Hepatocyte (in vitro differentiated cells): ENCODE measurements at regions not wholly inside any gene's neighbourhood (a gene's known extent, or its start where the extent isn't known, plus 50 kb on each side); places are given as distances from the start of the nearest gene placed in this dataset.

ENCODE experiments used
- DNase-seq: peaks from one replicate; pipeline ENCODE4 v3.0.0-alpha.2; 2016; ENCODE audit warnings: low spot score
- H2AFZ ChIP-seq: fragments of 200-600 bp; sonication (generic); 2 replicates; pipeline ENCODE4 v1.6.0; 2016; ENCODE audit warnings: antibody characterized with exemption, mild to moderate bottlenecking
- H3K27ac ChIP-seq: fragments of 200-600 bp; sonication (generic); 2 replicates; pipeline ENCODE4 v1.5.1; 2016; ENCODE audit warnings: mild to moderate bottlenecking
- H3K27me3 ChIP-seq: fragments of 200-600 bp; sonication (generic); 2 replicates; pipeline ENCODE4 v1.6.1; 2016
- H3K36me3 ChIP-seq: fragments of 200-600 bp; sonication (generic); replicated peaks from 2 replicates; pipeline ENCODE4 v1.5.1; 2016; ENCODE audit warnings: low read depth; ENCODE audit not compliant: insufficient read depth
- H3K4me1 ChIP-seq: fragments of 200-600 bp; sonication (generic); 2 replicates; pipeline ENCODE4 v1.5.1; 2016; ENCODE audit warnings: mild to moderate bottlenecking, moderate library complexity; ENCODE audit not compliant: insufficient read depth
- H3K4me2 ChIP-seq: fragments of 200-600 bp; sonication (generic); 2 replicates; pipeline ENCODE4 v1.6.0; 2016
- H3K4me3 ChIP-seq: fragments of 200-600 bp; sonication (generic); 2 replicates; pipeline ENCODE4 v1.5.1; 2016; ENCODE audit warnings: mild to moderate bottlenecking
- H3K79me2 ChIP-seq: fragments of 200-600 bp; sonication (generic); 2 replicates; pipeline ENCODE4 v1.6.0; 2017; ENCODE audit warnings: mild to moderate bottlenecking
- H3K9me2 ChIP-seq: fragments of 200-600 bp; sonication (generic); replicated peaks from 2 replicates; pipeline ENCODE4 v1.6.0; 2017; ENCODE audit warnings: mild to moderate bottlenecking; ENCODE audit not compliant: insufficient read depth
- H3K9me3 ChIP-seq: fragments of 200-600 bp; sonication (generic); 2 replicates; pipeline ENCODE4 v1.5.1; 2016; ENCODE audit warnings: low read depth, mild to moderate bottlenecking
- H4K20me1 ChIP-seq: fragments of 200-600 bp; sonication (generic); 2 replicates; pipeline ENCODE4 v1.6.0; 2016; ENCODE audit warnings: mild to moderate bottlenecking; ENCODE audit not compliant: insufficient read depth, poor library complexity, severe bottlenecking
- EZH2 ChIP-seq: fragments of 200-600 bp; sonication (generic); IDR thresholded peaks from 2 replicates; pipeline ENCODE4 v1.6.1; 2016; ENCODE audit warnings: antibody characterized with exemption, mild to moderate bottlenecking, borderline replicate concordance
- EZH2phosphoT487 ChIP-seq: fragments of 200-600 bp; sonication (generic); IDR thresholded peaks from one replicate; pipeline ENCODE4 v1.6.1; 2018; ENCODE audit warnings: antibody characterized with exemption, mild to moderate bottlenecking, low read depth, moderate library complexity; ENCODE audit not compliant: unreplicated experiment, severe bottlenecking
- WGBS: methylation state at CpG from one replicate; pipeline ENCODE4 v1.1.6; 2016; ENCODE audit warnings: low lambda C conversion rate; ENCODE audit errors: missing lambda C conversion rate; 5-methylcytosine and 5-hydroxymethylcytosine counted together
- TF ChIP-seq, protein P1 (sequence below): fragments of 200-600 bp; sonication (generic); IDR thresholded peaks from 2 replicates; pipeline ENCODE4 v1.5.1; 2016; ENCODE audit warnings: antibody characterized with exemption, mild to moderate bottlenecking; ENCODE audit not compliant: poor library complexity

- Histone ChIP-seq H3K4me2 (no peak overlapping the region), H3K9me3 (no peaks in the 10 kb centered on the region), H4K20me1 (no peaks in the 10 kb centered on the region), H3K4me3 (no peak overlapping the region), H3K36me3 (no peaks in the 10 kb centered on the region), H3K9me2 (no peaks in the 10 kb centered on the region), H3K27ac (no peak overlapping the region), H3K4me1 (no peaks in the 10 kb centered on the region), H3K27me3 (no peaks in the 10 kb centered on the region), H3K79me2 (no peaks in the 10 kb centered on the region), H2AFZ (no peak overlapping the region)
- WGBS = 97% methylated on average over 1 of the region's 1 CpG
- DNase-seq = no peak
- TF ChIP-seq, protein P1, sequence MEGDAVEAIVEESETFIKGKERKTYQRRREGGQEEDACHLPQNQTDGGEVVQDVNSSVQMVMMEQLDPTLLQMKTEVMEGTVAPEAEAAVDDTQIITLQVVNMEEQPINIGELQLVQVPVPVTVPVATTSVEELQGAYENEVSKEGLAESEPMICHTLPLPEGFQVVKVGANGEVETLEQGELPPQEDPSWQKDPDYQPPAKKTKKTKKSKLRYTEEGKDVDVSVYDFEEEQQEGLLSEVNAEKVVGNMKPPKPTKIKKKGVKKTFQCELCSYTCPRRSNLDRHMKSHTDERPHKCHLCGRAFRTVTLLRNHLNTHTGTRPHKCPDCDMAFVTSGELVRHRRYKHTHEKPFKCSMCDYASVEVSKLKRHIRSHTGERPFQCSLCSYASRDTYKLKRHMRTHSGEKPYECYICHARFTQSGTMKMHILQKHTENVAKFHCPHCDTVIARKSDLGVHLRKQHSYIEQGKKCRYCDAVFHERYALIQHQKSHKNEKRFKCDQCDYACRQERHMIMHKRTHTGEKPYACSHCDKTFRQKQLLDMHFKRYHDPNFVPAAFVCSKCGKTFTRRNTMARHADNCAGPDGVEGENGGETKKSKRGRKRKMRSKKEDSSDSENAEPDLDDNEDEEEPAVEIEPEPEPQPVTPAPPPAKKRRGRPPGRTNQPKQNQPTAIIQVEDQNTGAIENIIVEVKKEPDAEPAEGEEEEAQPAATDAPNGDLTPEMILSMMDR = no peak
Observed at GRCh38 chr6:144873623-144874378, 588.7 kb downstream of the UTRN start.

DNA sequence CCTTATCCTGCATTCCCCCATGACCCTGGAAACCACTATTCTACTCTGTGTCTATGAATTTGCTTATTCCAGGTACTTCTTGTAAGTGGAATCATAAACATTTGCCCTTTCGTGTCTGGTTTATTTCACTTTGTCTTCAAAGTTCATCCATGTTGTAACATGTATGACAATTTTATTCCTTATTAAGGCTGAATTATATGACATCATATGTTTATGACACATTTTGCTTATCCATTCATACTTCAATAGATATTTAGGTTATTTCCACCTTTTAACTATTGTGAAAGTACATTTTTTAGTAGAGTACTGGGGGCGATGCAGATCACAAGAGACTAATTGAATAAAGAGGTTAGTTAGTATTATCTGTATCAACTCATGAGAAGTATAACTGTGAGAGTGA, 591.6 kb downstream of the UTRN start:
- Histone ChIP-seq H3K79me2 (no peaks in the 10 kb centered on the region), H3K9me3 (no peaks in the 10 kb centered on the region), H3K27ac (no peak overlapping the region), H3K36me3 (no peaks in the 10 kb centered on the region), H3K4me3 (no peak overlapping the region), H2AFZ (no peak overlapping the region), H3K4me1 (no peaks in the 10 kb centered on the region), H3K4me2 (no peak overlapping the region), H3K9me2 (no peaks in the 10 kb centered on the region), H3K27me3 (no peaks in the 10 kb centered on the region), H4K20me1 (no peaks in the 10 kb centered on the region)
- TF ChIP-seq EZH2 (no peak), EZH2phosphoT487 (no peak)
- TF ChIP-seq, protein P1 = no peak
- WGBS = 94% methylated on average over 2 of the region's 2 CpGs
- DNase-seq = no peak

- Histone ChIP-seq H3K4me3 (no peak overlapping the region), H3K79me2 (no peaks in the 10 kb centered on the region), H3K9me3 (no peaks in the 10 kb centered on the region), H3K9me2 (no peaks in the 10 kb centered on the region), H3K27ac (no peak overlapping the region), H3K4me2 (no peak overlapping the region), H4K20me1 (no peaks in the 10 kb centered on the region), H3K36me3 (no peaks in the 10 kb centered on the region), H3K27me3 (no peaks in the 10 kb centered on the region), H2AFZ (no peak overlapping the region), H3K4me1 (no peaks in the 10 kb centered on the region)
- DNase-seq = no peak
- 77% methylated on average over 1 of the region's 1 CpG for WGBS
- TF ChIP-seq, protein P1 = no peak
- TF ChIP-seq EZH2phosphoT487 (no peak), EZH2 (no peak)
Observed at GRCh38 chr6:144877118-144877517, 592.0 kb downstream of the UTRN start.

DNA sequence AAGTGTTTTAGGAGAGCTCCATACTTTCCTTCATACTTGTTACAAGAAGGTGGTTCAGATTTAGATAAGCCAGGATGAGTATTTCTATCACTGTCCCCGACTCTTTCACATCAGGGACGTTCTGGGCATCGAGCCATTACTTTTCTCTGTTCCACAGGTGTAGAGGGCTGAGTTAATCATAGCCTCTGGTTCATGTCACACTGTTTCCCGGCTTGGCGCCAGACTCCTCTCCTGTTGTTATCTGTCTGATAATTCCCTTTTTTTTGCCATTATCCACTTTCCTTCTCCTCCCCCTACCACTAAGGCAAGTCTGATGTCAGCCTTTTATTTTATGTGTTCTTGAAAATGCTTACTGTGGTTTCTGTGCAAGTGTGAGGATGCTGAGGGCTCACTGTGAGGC, 593.4 kb downstream of the UTRN start:
- Histone ChIP-seq H3K27me3 (no peaks in the 10 kb centered on the region), H3K79me2 (no peaks in the 10 kb centered on the region), H3K4me3 (no peak overlapping the region), H2AFZ (no peak overlapping the region), H3K4me1 (no peaks in the 10 kb centered on the region), H3K36me3 (no peaks in the 10 kb centered on the region), H3K4me2 (no peak overlapping the region), H4K20me1 (no peaks in the 10 kb centered on the region), H3K9me2 (no peaks in the 10 kb centered on the region), H3K27ac (no peak overlapping the region), H3K9me3 (no peaks in the 10 kb centered on the region)
- TF ChIP-seq EZH2phosphoT487 = no peak
- TF ChIP-seq EZH2 = no peak
- DNase-seq = no peak
- 55% methylated on average over 5 of the region's 5 CpGs for WGBS
